ENCODE measurements at regions not wholly inside any gene's neighbourhood (a gene's known extent, or its start where the extent isn't known, plus 50 kb on each side); places are given as distances from the start of the nearest gene placed in this dataset.
"Not testable (repeated sequence)": the region's sequence is repeated elsewhere in the genome, so short reads cannot be mapped to it uniquely, and the experiment has no call there.

DNA sequence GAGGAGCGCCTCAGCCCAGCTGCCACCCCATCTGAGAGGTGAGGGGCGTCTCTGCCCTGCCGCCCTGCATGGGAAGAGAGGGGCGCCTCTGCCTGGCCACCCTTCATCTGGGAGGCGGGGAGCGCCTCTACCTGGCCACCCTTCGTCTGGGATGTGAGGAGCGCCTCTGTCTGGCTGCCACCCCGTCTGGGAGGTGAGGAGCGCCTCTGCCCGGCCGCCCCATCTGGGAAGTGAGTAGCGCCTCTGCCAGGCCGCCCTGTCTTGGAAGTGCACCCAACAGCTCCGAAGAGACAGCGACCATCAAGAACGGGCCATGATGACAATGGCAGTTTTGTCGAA, 114.4 kb upstream of the CES5A start:
- TF ChIP-seq, protein P1, sequence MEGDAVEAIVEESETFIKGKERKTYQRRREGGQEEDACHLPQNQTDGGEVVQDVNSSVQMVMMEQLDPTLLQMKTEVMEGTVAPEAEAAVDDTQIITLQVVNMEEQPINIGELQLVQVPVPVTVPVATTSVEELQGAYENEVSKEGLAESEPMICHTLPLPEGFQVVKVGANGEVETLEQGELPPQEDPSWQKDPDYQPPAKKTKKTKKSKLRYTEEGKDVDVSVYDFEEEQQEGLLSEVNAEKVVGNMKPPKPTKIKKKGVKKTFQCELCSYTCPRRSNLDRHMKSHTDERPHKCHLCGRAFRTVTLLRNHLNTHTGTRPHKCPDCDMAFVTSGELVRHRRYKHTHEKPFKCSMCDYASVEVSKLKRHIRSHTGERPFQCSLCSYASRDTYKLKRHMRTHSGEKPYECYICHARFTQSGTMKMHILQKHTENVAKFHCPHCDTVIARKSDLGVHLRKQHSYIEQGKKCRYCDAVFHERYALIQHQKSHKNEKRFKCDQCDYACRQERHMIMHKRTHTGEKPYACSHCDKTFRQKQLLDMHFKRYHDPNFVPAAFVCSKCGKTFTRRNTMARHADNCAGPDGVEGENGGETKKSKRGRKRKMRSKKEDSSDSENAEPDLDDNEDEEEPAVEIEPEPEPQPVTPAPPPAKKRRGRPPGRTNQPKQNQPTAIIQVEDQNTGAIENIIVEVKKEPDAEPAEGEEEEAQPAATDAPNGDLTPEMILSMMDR (IDR thresholded peaks at IDR 0.05) = no peak
- Histone ChIP-seq H3K4me3 (no peak overlapping the region), H3K9me3 (no peaks in the 10 kb centered on the region), H3K27me3 (no peaks in the 10 kb centered on the region), H3K36me3 (no peaks in the 10 kb centered on the region), H3K4me1 (no peaks in the 10 kb centered on the region), H3K27ac (no peak overlapping the region)
- DNase-seq (no peak), ATAC-seq (no peak)
- intact Hi-C loops (cut with DNase I) = no loop called here

DNA sequence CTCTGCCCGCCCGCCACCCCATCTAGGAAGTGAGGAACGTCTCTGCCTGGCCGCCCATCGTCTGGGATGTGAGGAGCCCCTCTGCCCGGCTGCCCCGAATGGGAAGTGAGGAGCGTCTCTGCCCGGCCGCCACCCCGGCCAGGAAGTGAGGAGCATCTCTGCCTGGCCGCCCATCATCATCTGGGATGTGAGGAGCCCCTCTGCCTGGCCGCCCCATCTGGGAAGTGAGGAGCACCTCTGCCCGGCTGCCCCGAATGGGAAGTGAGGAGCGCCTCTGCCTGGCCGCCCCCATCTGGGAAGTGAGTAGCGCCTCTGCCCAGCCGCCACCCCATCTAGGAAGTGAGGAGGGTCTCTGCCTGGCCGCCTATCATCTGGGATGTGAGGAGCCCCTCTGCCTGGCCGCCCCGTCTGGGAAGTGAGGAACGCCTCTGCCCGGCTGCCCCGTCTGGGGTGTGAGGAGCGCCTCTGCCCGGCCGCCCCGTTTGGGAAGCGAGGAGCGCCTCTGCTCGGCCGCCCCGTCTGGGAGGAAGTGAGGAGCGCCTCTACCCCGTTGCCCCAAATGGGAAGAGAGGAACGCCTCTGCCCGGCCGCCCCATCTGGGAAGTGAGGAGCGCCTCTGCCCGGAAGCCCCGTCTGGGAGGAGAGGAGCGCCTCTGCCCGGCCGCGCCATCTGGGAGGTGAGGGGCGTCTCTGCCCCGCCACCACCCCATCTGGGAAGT, 113.8 kb upstream of the CES5A start:
- H3K9me3 ChIP-seq; H3K4me1 ChIP-seq; H3K27ac ChIP-seq; intact Hi-C loops (cut with DNase I); H3K36me3 ChIP-seq; H3K27me3 ChIP-seq; H3K4me3 ChIP-seq; ATAC-seq: not testable (repeated sequence)
- peak in 1 of 4 donors; percentile 65 for DNase-seq

DNA sequence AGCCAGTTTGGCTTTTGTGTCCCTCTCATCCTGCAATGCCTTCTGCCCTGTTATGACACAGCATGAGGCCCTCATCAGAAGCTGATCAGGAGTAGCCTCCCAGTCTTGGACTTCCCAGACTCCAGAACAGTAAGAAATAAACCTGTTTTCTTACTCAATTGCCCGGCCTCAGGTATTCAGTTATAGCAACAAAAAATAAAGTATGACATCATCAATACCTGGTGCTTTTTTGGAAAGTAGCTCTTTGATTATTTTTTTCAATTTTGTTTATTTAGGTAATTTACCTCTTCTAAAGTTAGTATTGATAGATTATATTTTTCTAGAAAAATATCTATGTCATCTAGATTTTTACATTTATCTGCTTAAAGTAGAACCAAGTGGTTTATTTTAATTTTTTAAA, 112.8 kb upstream of the CES5A start:
- Histone ChIP-seq H3K4me1 (no peaks in the 10 kb centered on the region), H3K36me3 (no peaks in the 10 kb centered on the region), H3K9me3 (no peaks in the 10 kb centered on the region), H3K4me3 (no peak overlapping the region), H3K27me3 (no peaks in the 10 kb centered on the region), H3K27ac (no peak overlapping the region)
- ATAC-seq (no peak), DNase-seq (no peak)
- TF ChIP-seq, protein P1 (IDR thresholded peaks at IDR 0.05) = no peak
- intact Hi-C loops (cut with DNase I) = no loop called here

DNA sequence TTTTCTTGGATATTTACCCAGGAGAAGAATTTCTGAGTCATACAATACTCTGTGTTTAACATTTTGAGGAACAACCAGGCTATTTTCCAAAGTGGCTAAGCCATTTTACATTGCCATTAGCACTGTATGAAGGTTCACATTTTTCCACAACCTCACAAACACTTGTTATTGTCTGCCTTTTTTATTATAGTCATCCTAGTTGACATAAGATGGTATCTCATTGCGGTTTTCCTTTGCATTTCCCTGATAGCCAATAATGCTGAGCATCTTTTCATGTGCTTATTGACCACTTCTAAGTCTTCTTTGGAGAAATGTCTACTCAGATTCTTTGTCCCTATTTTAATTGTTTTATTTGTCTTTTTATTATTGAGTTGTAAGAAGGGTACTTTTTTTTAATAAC, 107.4 kb upstream of the CES5A start:
- Histone ChIP-seq H3K4me3 (no peak overlapping the region), H3K9me3 (no peaks in the 10 kb centered on the region), H3K4me1 (no peaks in the 10 kb centered on the region), H3K27me3 (no peaks in the 10 kb centered on the region), H3K27ac (no peak overlapping the region), H3K36me3 (no peaks in the 10 kb centered on the region)
- intact Hi-C loops (cut with DNase I) = no loop called here
- TF ChIP-seq, protein P1 (IDR thresholded peaks at IDR 0.05) = no peak
- ATAC-seq (no peak), DNase-seq (no peak)

DNA sequence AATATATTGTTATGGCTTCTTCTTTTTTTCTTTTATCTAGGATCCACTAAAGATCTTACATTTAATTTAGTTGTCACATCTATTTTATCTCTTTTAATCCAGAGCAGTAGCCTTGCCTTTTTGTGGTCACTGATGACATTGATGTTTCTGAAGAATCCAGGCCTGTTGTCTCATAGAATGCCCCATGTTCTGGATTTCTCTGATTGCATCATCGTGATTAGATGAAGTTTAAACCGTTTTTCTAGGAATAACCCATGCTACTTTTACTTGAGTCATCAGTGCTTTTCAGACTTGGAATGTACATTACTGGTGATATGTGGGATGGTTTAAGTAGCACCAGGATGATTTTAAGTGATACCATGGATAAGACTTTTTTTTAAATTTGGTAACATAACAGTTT, 106.4 kb upstream of the CES5A start:
- Histone ChIP-seq H3K4me3 (no peak overlapping the region), H3K4me1 (no peaks in the 10 kb centered on the region), H3K27ac (no peak overlapping the region), H3K36me3 (no peaks in the 10 kb centered on the region), H3K27me3 (no peaks in the 10 kb centered on the region), H3K9me3 (no peaks in the 10 kb centered on the region)
- DNase-seq (no peak), ATAC-seq (no peak)
- TF ChIP-seq, protein P1 (IDR thresholded peaks at IDR 0.05) = no peak
- intact Hi-C loops (cut with DNase I) = no loop called here

DNA sequence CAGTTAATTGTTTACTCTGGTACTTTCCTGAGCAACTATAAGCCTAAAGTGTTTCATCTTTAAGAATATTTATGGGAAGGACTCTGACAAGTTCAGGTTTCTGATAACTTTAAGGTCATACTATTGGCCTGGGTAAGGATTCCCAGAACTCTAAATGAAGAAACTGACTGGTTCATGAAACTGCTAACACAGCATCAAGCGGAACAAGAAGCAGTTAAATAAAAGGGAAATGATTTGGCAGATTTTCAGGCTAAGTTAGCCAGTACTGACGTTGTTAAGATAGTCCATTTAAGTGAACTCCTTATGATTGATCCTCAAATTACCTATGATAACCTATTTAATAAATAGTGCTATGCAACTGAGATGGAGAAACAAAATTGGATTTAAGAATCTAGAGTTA, 101.6 kb upstream of the CES5A start:
- Histone ChIP-seq H3K27ac (no peak overlapping the region), H3K4me3 (no peak overlapping the region), H3K36me3 (no peaks in the 10 kb centered on the region), H3K4me1 (no peaks in the 10 kb centered on the region), H3K27me3 (no peaks in the 10 kb centered on the region), H3K9me3 (no peaks in the 10 kb centered on the region)
- ATAC-seq (no peak), DNase-seq (no peak)
- TF ChIP-seq, protein P1 (IDR thresholded peaks at IDR 0.05) = no peak
- intact Hi-C loops (cut with DNase I) = no loop called here

Measured in left lung (tissue), 4 donors.